HL-60 (cell line): ENCODE measurements at regions not wholly inside any gene's neighbourhood (a gene's known extent, or its start where the extent isn't known, plus 50 kb on each side); places are given as distances from the start of the nearest gene placed in this dataset.

Experiments used
- GABPA ChIP-seq: IDR thresholded peaks from 2 replicates; pipeline ENCODE4 v1.6.1; 2012; ENCODE audit warnings: low read depth
- POLR2AphosphoS5 ChIP-seq: IDR thresholded peaks from 2 replicates; pipeline ENCODE4 v1.6.1; 2012; ENCODE audit warnings: low read depth
- TF ChIP-seq, protein P1 (sequence below): IDR thresholded peaks from one replicate; pipeline ENCODE4 v1.5.1; 2011; ENCODE audit warnings: low read length, control low read depth, inconsistent platforms; ENCODE audit not compliant: insufficient read depth

DNA sequence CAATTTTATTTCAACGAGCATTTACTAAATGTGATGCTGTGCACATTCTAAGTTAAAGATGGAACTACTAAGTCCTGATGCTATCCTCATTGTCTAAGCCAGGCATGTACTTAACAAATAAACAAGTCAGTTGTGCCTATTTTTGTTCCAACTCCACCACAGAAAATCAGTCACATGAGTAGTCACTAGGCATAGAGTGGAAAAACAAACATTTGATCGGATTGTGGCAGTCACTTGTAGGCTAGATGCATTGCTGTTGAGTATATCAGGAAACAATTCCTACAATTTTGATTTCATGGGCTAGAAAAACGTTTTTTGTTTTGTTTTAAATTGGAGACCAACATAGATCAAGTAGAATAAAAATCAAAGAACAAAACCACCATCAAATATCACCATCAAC is 177.6 kb upstream of the SLC25A13 start:
- TF ChIP-seq POLR2AphosphoS5 (no peak), GABPA (no peak)
- TF ChIP-seq, protein P1, sequence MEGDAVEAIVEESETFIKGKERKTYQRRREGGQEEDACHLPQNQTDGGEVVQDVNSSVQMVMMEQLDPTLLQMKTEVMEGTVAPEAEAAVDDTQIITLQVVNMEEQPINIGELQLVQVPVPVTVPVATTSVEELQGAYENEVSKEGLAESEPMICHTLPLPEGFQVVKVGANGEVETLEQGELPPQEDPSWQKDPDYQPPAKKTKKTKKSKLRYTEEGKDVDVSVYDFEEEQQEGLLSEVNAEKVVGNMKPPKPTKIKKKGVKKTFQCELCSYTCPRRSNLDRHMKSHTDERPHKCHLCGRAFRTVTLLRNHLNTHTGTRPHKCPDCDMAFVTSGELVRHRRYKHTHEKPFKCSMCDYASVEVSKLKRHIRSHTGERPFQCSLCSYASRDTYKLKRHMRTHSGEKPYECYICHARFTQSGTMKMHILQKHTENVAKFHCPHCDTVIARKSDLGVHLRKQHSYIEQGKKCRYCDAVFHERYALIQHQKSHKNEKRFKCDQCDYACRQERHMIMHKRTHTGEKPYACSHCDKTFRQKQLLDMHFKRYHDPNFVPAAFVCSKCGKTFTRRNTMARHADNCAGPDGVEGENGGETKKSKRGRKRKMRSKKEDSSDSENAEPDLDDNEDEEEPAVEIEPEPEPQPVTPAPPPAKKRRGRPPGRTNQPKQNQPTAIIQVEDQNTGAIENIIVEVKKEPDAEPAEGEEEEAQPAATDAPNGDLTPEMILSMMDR: no peak
